ENCODE measurements at regions not wholly inside any gene's neighbourhood (a gene's known extent, or its start where the extent isn't known, plus 50 kb on each side); places are given as distances from the start of the nearest gene placed in this dataset.

GRCh38 chr10:57823398-57823797 lies 444.3 kb downstream of the IPMK start (continued):
- no peak for TF ChIP-seq POLR2AphosphoS5 (IDR thresholded peaks at IDR 0.05; ENCODE audit: low read depth)

GRCh38 chr10:57822965-57823364 lies 444.7 kb downstream of the IPMK start:
- Mint-ChIP-seq H3K36me3 (ENCODE audit: low read depth) (no peaks in the 10 kb centered on the region), H3K9me3 (no peaks in the 10 kb centered on the region), H3K27ac (no peak overlapping the region), H3K4me1 (no peaks in the 10 kb centered on the region), H3K27me3 (ENCODE audit: insufficient read depth, low read depth, poor library complexity) (peaks cover 2% of the 10 kb centered on the region), H3K4me3 (no peak overlapping the region)
- Histone ChIP-seq H3K4me3 (no peak overlapping the region), H3K4me1 (ENCODE audit: insufficient read depth) (no peaks in the 10 kb centered on the region), H3K27ac (ENCODE audit: low read depth) (no peak overlapping the region), H3K79me2 (replicated peaks; ENCODE audit: insufficient read depth) (no peaks in the 10 kb centered on the region), H3F3A (replicated peaks; ENCODE audit: low read depth) (no peaks in the 10 kb centered on the region), H2AFZ (no peak overlapping the region), H3K9me2 (ENCODE audit: insufficient read depth) (no peaks in the 10 kb centered on the region), H3K27me3 (ENCODE audit: insufficient read depth) (no peaks in the 10 kb centered on the region), H3K36me3 (ENCODE audit: insufficient read depth) (no peaks in the 10 kb centered on the region), H3K4me2 (no peak overlapping the region), H4K20me1 (replicated peaks; ENCODE audit: insufficient read depth) (no peaks in the 10 kb centered on the region)
- ATAC-seq: no peak
- TF ChIP-seq NANOG (IDR thresholded peaks at IDR 0.05; ENCODE audit: borderline replicate concordance) (no peak), EZH2 (IDR thresholded peaks at IDR 0.05; ENCODE audit: low read depth, unreplicated experiment) (no peak), ZNF462 (CRISPR knock-in tag; IDR thresholded peaks at IDR 0.05) (no peak), CREB1 (CRISPR knock-in tag; IDR thresholded peaks at IDR 0.05; ENCODE audit: low read depth) (no peak), CTCF (conservative IDR thresholded peaks at IDR 0.05; ENCODE audit: low read depth in 2 of 2) (no peak), EZH2phosphoT487 (IDR thresholded peaks at IDR 0.05; ENCODE audit: unreplicated experiment) (no peak), JUNB (IDR thresholded peaks at IDR 0.05; ENCODE audit: unreplicated experiment) (no peak), ZNF331 (CRISPR knock-in tag; IDR thresholded peaks at IDR 0.05; ENCODE audit: low read depth) (no peak), REST (IDR thresholded peaks at IDR 0.05; ENCODE audit: unreplicated experiment) (no peak), POLR2AphosphoS5 (IDR thresholded peaks at IDR 0.05; ENCODE audit: low read depth) (no peak), STAT1 (IDR thresholded peaks at IDR 0.05; ENCODE audit: unreplicated experiment) (no peak), ZNF114 (CRISPR knock-in tag; IDR thresholded peaks at IDR 0.05) (no peak), ETS1 (IDR thresholded peaks at IDR 0.05) (no peak)
- DNase-seq (ENCODE audit: low spot score): no peak
